NCI-H460 (cell line): ENCODE measurements at regions not wholly inside any gene's neighbourhood (a gene's known extent, or its start where the extent isn't known, plus 50 kb on each side); places are given as distances from the start of the nearest gene placed in this dataset.
"Not testable (repeated sequence)": the region's sequence is repeated elsewhere in the genome, so short reads cannot be mapped to it uniquely, and the experiment has no call there.

Source experiments
- DNase-seq: peaks from one replicate; pipeline ENCODE4 v3.0.0-alpha.2; 2016; ENCODE audit warnings: low read depth; ENCODE audit errors: extremely low read depth

DNA sequence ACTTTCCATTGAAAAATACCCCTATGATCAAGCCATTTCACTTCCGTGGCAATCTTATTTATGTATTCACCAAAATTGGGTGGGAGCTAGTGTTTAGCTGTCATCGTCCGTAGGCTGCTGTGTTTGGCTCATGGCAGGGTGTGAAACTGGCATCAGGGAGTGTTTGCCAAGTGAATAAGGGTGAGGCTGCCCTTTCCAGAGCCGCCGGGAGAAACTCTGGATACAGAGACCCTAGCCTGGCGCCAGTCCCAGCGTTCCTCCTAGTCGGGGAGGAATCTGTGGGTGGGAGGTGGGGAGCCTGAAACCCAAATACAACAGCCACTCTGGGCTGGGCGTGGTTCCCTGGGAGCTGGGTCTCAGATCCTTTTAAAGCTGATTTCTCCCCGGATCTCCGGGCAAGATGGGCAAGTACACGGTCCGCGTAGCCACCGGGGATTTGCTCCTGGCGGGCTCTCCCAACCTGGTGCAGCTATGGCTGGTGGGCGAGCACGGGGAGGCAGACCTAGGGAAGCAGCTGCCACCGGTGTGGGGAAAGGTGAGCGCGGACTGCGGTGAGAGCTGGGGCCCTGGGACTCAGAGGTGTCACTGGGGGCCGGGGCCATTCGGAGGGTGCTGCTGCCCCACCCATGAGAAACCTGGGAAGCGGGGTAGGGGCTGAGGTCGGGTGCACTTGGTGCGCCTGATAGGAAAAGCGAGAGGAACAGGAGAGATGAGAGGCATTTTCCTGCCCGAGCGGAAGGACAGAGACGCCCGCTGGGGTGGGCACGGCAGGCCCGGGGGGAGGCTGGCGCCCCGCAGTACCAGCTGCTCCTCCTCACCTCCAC, 62.1 kb upstream of the TEKT1 start:
- DNase-seq, result no peak

DNA sequence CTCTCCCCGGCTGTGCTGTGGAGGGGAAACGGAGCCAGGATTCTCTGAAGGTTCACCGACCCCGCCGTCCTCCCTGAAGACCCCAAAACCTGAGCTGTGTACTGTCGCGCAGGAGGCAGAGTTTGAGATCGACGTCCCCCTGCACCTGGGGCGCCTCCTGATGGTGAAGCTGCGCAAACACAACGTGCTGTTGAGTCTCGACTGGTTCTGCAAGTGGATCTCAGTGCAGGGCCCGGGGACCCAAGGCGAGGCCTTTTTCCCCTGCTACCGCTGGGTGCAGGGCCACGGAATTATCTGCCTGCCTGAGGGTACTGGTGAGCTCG, 62.6 kb upstream of the TEKT1 start:
- no peak for DNase-seq

DNA sequence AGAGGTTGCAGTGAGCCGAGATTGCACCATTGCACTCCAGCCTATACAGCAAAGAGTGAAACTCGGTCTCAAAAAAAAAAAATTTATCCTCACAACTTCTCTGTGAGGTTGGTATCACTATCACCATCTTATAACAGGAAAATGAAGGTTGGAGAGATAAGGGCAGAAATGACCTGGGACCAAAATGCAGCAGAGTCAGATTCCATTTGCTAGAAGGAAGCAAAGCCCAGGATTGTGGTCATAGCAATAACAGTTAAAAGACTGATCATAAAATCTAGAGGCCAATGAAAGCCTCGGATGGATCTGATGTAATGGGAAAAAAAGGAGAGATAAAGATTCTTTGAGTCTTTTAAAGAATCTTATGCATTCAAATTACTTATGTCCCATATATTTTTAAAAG, 69.6 kb upstream of the TEKT1 start:
- DNase-seq, result no peak

DNA sequence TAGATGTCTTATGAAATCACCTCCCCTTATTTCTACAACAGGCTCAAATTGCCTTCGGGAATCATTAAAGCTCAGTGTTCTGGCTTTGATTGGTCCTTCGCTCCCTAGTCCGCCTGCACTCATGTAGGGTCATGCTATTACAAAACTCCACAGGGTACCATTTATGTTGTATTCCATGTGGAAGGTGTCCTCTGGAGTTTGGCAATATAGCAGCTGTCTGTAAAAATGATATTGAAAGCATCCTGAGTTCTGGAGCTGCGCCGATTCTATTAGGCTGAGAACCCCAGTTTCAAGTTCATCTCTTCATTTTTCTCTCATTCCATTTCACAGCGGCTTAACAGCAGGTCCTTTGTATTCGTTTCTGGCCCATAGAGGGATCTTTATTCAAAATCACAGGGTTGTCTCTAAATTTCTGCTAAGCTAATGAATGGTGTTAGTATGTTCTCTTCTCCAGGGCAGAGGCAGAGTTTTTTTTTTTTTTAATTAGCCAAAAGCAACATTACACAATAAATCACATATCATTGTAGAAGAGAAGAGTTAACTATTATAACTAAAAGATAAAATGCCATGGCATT, 71.9 kb upstream of the TEKT1 start:
- no peak for DNase-seq

DNA sequence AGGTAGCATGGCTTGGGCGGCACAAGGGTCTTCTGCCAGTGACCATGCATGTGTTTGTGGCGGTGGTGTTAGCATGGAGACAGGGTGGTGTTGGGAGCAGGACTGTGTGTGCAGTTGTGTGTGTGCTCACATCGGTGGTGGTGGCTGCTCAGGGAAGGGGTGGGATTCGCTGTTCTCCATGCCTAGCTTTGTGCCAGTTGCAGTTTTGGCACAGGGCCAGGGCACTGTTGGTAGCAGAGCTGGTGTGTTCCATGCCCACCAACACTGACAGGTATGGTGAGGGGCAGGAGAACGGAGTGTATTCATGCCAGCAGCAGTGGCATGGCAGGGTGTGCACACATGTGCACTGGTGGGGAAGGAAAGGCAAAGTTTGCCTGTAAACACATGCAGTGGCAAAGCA, 77.3 kb upstream of the TEKT1 start:
- DNase-seq, result no peak

DNA sequence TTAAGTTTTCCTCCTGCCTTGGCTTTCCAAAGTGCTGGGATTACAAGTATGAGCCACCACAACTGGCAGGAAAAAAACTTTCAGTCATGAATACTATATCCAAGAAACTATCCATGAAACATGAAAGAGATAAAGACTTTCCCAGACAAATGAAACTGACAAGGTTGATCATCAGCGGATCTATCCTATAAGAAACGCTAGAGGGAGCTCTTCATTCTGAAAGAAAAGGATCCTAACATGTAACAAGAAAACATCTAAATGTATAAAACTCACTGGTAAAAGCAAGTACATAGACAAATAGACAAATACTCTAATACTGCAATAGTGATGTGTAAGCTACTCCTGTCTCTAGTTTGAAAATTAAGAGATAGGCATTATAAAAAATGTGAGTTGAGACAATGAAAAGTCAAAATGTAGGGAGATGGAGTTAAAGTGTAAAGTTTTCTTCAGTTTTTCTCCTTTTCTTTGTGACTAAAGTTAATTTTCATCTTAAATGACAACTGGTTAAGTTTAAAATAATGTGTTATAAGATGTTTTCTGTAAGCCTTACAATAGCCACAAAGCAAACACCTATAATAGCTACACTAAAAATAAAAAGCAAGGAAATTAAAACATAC, 79.6 kb upstream of the TEKT1 start:
- peak; percentile 39 for DNase-seq

DNA sequence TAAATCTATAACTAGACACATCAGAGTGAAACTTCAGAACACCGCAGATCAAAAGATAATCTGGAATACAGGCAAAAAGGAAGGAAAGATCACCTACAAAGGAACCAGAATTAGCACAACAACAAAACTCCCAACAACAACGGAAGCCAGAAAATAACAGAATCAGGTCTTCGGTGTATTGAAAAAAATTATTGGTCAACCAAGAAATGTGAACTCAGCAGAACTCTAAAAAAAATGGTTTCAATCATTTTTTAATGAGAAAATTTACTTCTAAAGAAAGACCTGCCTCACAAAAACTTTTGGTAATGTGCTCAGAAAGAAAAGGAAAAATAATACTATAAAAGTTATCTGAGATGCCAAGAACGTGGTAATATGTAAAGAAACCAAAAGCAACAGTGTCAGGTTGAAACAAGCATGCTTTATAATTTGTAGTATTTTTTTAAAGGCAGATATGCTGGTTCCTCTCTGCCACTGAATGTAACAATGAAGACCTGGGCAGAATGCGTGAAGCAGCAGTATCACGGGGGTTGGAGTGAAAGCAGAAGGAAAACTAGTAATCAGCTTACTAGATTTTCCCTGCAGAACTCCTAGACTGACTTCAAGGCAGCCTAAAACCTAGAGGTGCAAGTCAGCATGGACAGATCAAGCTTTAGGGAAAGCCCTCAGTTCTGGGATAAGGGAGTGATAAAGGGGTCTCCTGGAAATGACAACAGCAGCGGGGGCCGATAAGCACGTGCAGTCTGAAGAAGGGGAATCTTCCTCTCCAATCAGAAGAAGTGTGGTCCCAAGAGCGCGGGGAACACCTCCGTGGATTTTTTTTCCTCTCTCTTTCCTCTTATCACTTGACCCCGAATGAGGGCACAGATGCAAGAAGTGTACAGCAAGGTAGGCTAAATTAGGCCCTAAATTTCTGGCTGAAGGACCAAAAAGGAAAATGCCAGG, 80.9 kb upstream of the TEKT1 start:
- DNase-seq, result no peak

DNA sequence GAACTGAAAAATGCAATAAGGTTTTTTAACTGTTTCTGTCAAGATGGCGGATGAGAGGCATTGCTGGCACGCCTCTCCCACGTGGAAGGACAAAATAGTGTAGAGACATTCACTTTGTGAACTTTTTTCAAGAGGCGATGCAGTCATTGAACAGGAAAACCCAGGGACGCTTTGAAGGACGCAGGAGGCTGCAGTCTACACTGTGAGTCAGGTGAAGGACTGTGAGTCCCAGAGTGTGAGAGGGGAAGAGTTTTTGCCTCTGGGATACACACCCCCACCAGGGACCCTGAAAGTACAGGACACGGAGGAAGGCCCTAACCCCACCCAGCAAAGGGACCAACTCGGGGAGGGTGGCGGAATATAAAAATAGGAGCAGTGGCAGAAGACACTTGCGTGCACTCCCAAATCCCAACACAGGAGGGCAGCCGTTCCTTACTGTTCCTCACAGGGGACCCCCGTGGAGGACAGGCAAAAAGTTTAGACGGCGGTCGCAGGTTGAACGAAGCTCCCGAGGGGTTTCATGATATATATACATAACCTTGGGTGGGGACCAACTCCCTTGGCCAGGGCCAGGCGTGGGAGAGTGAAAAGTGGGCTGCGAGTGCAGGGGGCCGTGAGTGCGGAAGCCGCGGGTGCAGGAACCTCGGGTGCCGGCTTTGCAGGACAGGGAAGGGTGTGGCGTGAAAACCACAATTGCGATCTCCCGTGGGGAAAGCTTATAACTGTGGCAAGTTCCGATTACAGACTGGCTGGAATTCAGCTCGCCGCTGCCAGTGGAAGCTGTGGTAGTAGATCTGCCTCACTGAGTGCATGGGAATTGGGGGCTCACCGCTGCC, 82.0 kb upstream of the ALOX12 start:
- no peak for DNase-seq

DNA sequence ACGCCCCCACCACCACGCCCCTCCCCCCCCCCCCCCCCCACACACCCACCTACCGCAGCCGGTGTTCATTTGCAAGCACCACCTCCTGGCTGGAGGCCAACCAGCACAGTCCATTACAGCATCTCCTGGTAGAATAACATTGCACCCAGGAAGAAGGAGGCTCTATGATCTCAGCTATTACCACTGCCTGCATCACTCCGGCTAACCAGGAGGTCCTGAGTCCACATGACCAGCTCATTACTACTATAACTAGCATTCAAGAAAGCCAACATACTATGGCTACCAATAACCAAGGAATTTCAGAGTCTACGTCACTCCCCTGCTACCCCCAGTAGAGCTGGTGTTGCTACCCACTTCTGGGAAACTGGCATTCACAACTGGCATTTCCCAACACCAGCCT, 81.1 kb upstream of the ALOX12 start:
- DNase-seq, result no peak

DNA sequence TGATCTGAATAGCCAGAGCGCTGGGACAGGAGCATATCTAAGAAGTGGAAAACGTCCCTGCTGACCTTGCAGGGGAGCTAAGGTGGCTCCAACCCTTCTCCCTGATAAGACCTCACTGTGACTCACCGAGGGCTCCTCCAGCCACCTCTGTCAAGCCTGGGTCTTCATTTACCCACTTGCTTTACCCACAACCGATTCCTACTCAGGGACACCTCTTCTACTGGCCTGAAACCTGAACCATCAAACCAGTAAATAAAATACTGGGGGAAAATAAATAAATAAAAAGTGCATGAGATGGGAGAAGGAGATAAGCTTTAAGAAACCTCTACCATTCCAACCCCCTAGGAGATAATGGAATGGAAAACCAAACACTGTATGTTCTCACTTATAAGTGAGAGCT, 80.2 kb upstream of the ALOX12 start:
- DNase-seq, result no peak

DNA sequence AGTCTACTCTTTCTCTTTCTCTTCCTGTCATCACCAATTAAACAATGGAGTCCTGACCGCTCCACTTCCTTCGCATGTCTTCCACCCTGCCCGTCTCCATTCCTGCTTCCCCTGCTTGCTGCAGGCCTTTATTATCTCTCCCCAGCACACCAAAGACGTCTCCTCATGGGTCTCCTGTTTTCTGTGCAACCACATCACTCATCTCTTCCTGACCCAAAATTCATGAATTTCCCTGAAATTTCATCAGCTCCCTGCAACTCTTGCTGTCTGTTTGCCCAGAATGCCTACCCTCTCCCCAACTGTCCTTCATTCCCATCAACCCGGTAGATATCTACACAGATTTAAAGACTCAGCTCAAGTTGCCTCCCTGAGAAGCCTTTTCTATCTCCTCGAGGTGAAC, 76.7 kb upstream of the ALOX12 start:
- no peak for DNase-seq

DNA sequence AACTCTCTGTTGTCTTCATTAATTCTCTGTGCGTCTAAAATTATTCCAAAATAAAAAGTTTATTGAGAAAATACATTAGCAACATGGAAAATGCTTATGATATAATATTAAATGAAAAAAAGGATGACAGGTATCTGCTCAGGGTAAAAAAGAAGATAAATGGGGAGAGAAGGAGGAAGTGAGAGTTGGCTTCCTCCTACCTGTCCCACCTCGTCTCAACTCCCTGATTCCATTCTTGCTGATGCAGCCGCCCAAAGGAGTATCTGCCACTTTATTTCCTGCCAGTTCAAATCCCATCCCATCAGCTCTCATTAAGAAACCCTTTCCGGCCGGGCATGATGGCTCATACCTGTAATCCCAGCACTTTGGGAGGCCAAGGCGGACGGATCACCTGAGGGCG, 72.5 kb upstream of the ALOX12 start:
- DNase-seq, result no peak

DNA sequence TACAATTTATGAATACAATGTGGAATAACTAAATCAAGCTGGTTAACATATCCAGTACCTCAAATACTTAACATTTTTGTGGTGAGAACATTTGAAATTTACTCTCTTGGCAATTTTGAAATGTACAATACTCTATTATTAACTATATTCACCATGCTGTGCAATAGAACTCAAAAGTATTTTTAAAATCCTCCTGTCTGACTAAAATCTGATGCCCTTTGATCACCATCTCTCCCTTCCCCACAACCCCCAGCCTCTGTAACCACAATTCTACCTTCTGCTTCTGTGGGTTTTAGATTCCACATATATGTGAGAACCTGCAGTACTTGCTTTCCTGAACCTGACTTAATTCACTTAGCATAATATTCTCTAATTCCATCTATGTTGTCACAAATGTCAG, 71.6 kb upstream of the ALOX12 start:
- no peak for DNase-seq

DNA sequence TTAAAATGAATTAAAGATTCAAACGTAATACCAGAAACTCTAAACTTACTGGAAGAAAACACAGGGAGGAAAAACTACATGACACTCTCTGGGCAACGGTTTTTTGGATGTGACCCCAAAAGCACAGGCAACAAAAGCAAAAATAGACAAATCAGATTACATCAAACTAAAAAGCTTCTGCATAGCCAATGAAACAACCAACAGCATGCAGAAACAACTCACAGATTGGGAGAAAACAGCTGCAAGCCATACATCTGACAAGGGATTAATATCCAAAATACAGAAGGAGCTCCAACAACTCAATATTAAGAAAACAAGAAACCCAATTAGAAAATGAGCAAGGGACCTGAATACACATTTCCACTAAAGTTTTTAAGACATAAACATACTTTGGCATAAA, 69.2 kb upstream of the ALOX12 start:
- no peak for DNase-seq

DNA sequence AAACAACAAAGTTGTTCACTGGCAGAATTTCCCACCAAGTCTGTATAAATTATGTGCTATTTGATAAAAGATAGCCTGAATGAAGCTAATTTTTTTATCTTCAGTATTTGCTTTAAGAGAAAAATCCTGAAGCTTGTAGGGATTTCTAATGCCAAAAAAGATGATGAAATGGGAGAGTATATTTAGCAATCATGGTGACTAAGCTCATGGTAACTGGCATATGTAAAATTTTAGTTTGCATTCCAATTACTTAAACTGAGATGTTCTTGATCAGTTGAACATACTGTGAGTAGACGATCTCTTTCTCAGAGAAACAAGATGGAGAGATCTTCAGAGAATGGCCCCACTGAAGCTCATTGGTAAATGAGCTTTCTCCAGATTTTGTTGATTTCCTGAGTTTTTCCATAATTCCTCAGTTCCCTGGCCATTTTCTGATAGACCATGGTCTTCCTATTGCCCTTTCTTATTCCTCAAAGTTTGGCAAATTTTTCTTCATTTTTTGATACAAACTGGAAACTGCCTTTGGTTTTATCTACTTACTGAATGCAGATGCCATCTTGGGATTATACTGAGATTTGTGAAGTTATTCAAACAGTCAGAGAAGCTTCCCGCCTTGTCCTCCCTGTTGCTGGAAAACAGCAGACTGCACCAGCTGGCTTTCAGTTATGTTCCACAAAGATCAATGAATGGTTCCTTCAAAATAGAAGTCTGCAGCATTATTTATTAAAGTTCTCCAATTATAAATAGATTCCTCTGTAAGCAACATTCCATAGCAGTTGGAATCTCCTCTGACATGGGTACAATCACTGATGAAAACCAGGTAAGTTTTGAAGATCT, 68.3 kb upstream of the ALOX12 start:
- peak; percentile 36 for DNase-seq

DNA sequence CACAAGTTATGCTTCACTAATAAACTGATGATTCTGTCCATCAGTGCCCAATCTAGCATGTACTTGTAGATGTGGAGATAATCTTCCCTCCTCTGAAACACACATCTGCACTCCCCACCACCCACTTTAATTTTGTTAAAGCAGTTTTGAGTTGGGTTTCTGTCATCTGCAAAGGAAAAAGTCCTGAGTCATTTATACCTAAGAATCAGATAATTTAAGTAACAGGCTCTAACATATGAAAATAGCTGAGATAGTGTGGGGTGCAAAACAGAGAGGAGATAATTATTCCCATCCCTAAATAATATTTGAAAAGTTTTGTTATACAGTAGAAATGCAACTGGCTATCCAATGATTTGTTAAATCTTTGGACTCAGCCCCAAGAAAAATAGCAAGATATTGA, 67.7 kb upstream of the ALOX12 start:
- DNase-seq, result no peak

DNA sequence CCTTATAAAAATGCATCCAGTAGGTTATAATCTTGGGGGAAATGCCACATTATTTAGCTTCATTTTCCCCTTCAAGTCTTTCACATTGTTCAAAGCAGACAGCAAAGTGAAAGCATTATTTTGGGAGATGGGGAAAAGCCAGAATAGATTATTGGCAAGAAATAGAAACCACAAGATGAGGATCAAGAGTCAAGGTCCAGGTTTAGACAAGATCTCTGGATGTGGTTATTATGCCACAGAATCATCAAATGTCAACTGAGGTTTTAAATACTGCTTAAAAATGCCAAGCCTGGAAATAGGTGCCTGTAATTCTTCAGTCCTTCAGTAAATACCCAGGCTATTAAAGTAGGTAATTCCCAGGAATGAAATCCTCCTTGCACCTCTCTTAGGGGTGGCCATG, 65.1 kb upstream of the ALOX12 start:
- no peak for DNase-seq

DNA sequence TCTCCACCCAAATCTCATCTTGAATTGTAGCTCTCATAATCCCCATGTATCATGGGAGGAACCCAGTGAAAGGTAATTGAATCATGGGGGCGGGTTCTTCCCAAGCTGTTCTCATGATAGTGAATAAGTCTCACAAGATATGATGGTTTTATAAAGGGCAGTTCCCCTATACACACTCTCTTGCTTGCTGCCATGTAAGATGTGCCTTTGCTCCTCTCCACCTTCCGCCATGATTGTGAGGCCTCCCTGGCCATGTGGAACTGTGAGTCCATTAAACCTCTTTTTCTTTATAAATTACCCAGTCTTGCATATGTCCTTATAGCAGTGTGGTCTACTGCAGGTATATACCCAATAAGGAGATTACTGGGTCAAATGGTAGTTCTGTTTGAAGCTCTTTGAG, 61.3 kb upstream of the ALOX12 start:
- DNase-seq, result not testable (repeated sequence)

DNA sequence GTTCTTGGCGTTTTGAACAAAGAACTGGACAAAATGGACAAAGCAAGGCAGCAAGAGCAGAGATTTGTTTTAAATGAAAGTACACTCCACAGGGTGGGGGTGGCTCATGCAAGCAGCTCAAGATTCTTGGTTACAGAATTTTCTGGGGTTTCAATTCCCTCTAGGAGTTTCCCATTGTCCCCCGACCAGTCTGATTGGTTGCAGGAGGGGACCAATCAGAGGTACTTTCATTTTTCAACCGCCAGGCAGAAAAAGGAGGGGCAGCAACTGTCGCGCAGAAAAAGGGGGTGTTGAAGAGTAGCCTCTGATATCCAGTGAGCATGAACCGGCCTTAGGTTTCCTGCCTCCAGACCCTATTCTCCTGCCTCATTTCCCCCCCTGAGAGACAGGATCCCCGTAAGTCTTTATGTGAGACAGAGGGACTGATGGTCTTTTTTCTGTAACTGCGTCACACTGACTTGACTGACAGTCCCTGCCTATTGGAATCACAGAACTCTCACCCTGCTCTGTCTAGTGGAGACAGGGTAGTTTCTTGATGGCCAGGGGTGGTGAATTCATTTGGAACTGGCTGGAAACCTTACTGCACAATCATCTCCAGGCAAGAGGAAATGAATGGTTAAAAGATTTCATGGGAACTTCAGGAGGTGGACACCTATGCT, 59.4 kb upstream of the ALOX12 start:
- DNase-seq, result no peak
